K562 (cell line): ENCODE measurements at regions not wholly inside any gene's neighbourhood (a gene's known extent, or its start where the extent isn't known, plus 50 kb on each side); places are given as distances from the start of the nearest gene placed in this dataset.

Experiments
- ATAC-seq: fragments of 200-7000 bp; cut with Tn5 transposase; 3 replicates; pipeline ENCODE4 v1.9.1; 2020; ENCODE audit warnings: moderate library complexity
- BruUV-seq: library from RNA; stranded (reverse); fragments of 400-500 nt; replicated peaks from 2 replicates; lab custom pipeline; 2021; lab: Mats Ljungman, UMichigan
- CTCF ChIA-PET: fragments of 300-600 bp; formaldehyde crosslinking; extraction: SDS; loops from one replicate; lab custom pipeline; 2021; ENCODE audit warnings: low intra/inter-chr PET ratio; lab: Yijun Ruan, JAX
- POLR2A ChIA-PET: fragments of 300-600, 350-650 bp; sonication (Branson Sonifier 250); formaldehyde crosslinking; extraction: SDS; loops from one replicate; lab custom pipeline; 2021; ENCODE audit warnings: antibody characterized with exemption, inconsistent platforms; lab: Yijun Ruan, JAX
- DNase-seq, 4 experiments: peaks; one replicate each; pipeline versions ENCODE4 v3.0.0 to v3.0.0-alpha.2; 2011 to 2018; ENCODE audit warnings: low spot score in 3 of 4, mixed read lengths in 3 of 4; ENCODE audit errors: extremely low read depth in 1 of 4
- FAIRE-seq: peaks from 2 replicates; lab custom pipeline; 2011; peaks lifted over from hg19 to GRCh38; lab: Jason Lieb, UNC
- H2AFZ ChIP-seq: 2 replicates; pipeline ENCODE4 v1.6.0; 2011; ENCODE audit warnings: low read depth, low read length, control low read depth, inconsistent platforms
- H3K27ac ChIP-seq: fragments of 200-600 bp; 3 replicates; pipeline ENCODE4 v1.8.0; 2011; ENCODE audit warnings: low read depth, mild to moderate bottlenecking, control low read depth, inconsistent platforms, low read length, moderate library complexity, mixed read lengths; ENCODE audit errors: extremely low read depth
- H3K27me3 ChIP-seq, 2 experiments: fragments of 300-600 bp in 1 of 2; 2 replicates in 1 of 2; 3 replicates in 1 of 2; pipeline versions ENCODE4 v1.6.0 to v1.8.0; 2011; ENCODE audit warnings: inconsistent platforms in 2 of 2, low read length in 2 of 2, mild to moderate bottlenecking in 1 of 2, mixed read lengths in 1 of 2, moderate library complexity in 1 of 2; ENCODE audit not compliant: control insufficient read depth in 2 of 2, insufficient read depth in 2 of 2
- H3K36me3 ChIP-seq: fragments of 300-600 bp; 3 replicates; pipeline ENCODE4 v1.8.0; 2011; ENCODE audit warnings: mild to moderate bottlenecking, low read length, inconsistent platforms; ENCODE audit not compliant: control insufficient read depth, insufficient read depth
- H3K4me1 ChIP-seq, 2 experiments: fragments of 200-600 bp in 1 of 2; replicated peaks in 1 of 2; 2 replicates in 1 of 2; 3 replicates in 1 of 2; pipeline versions ENCODE4 v1.5.1 to v1.8.0; 2011; ENCODE audit warnings: inconsistent platforms in 2 of 2, low read length in 2 of 2, mild to moderate bottlenecking in 1 of 2, mixed read lengths in 1 of 2, moderate library complexity in 1 of 2; ENCODE audit not compliant: control insufficient read depth in 2 of 2, insufficient read depth in 2 of 2
- H3K4me2 ChIP-seq: 2 replicates; pipeline ENCODE4 v1.6.1; 2011; ENCODE audit warnings: low read length, control low read depth, inconsistent platforms, mixed read lengths; ENCODE audit not compliant: insufficient read depth
- H3K4me3 ChIP-seq: fragments of 200-600 bp; sonication (generic), shearing (Covaris generic); 2 replicates; pipeline ENCODE4 v1.5.1; 2016; ENCODE audit warnings: control low read depth, inconsistent platforms
- H3K79me2 ChIP-seq: fragments of 200-600 bp; 3 replicates; pipeline ENCODE4 v1.8.0; 2011; ENCODE audit warnings: low read length, inconsistent platforms; ENCODE audit not compliant: control insufficient read depth, insufficient read depth
- H3K9ac ChIP-seq, 2 experiments: 2 replicates each; pipeline versions ENCODE4 v1.6.0 to v1.6.1; 2011; ENCODE audit warnings: low read depth in 2 of 2, low read length in 2 of 2, control low read depth in 1 of 2, inconsistent platforms in 1 of 2, mild to moderate bottlenecking in 1 of 2, mixed read lengths in 1 of 2; ENCODE audit not compliant: insufficient read depth in 1 of 2
- H3K9me1 ChIP-seq: one replicate; pipeline ENCODE4 v1.6.0; 2011; ENCODE audit warnings: inconsistent platforms, mild to moderate bottlenecking, low read length, moderate library complexity; ENCODE audit not compliant: control insufficient read depth, insufficient read depth
- H3K9me3 ChIP-seq: replicated peaks from 2 replicates; pipeline ENCODE4 v1.5.1; 2011; ENCODE audit warnings: low read depth, low read length, inconsistent platforms; ENCODE audit not compliant: control insufficient read depth, insufficient read depth
- H4K20me1 ChIP-seq: replicated peaks from 2 replicates; pipeline ENCODE4 v1.6.1; 2011; ENCODE audit warnings: low read length, inconsistent platforms, mixed read lengths; ENCODE audit not compliant: control insufficient read depth, insufficient read depth
- CBFB ChIP-seq: sonication (generic); formaldehyde crosslinking; IDR thresholded peaks from 2 replicates; pipeline ENCODE4 v1.4.0; 2020; ENCODE audit warnings: mild to moderate bottlenecking, missing genetic modification reagents
- RFX1 ChIP-seq: fragments of 450-650 bp; IDR thresholded peaks from 2 replicates; pipeline ENCODE4 v1.6.1; 2016; ENCODE audit warnings: mild to moderate bottlenecking, moderate library complexity
- ZNF3 ChIP-seq: fragments of 250-450 bp; sonication (Bioruptor Pico); IDR thresholded peaks from 2 replicates; pipeline ENCODE4 v1.5.0; 2021; ENCODE audit warnings: mild to moderate bottlenecking, moderate library complexity
- WGBS: fragments of 100-300 bp; shearing (Covaris generic); methylation state at CpG from one replicate; pipeline ENCODE4 v1.1.6; 2016; ENCODE audit warnings: low coverage, mixed read lengths; ENCODE audit not compliant: insufficient coverage; ENCODE audit errors: missing lambda C conversion rate; 5-methylcytosine and 5-hydroxymethylcytosine counted together
- in situ Hi-C: fragments of 300-500 bp; cut with MboI; formaldehyde crosslinking; loops from 4 replicates; pipeline ENCODE4 v1.15.0; 2018; ENCODE audit warnings: inconsistent platforms, mixed read lengths
- intact Hi-C: fragments of 100-400 bp; cut with micrococcal nuclease; formaldehyde crosslinking; loops from 2 replicates; pipeline ENCODE4 v1.14.2; 2022
- TF ChIP-seq, protein P1 (sequence below), 2 experiments: fragments of 450-650 bp in 1 of 2; IDR thresholded peaks; 2 replicates each; pipeline ENCODE4 v1.6.1; 2011 to 2017; ENCODE audit warnings: low read depth in 2 of 2, antibody characterized with exemption in 1 of 2, borderline replicate concordance in 1 of 2, low read length in 1 of 2, mild to moderate bottlenecking in 1 of 2, mixed read lengths in 1 of 2; ENCODE audit not compliant: control insufficient read depth in 1 of 2

DNA sequence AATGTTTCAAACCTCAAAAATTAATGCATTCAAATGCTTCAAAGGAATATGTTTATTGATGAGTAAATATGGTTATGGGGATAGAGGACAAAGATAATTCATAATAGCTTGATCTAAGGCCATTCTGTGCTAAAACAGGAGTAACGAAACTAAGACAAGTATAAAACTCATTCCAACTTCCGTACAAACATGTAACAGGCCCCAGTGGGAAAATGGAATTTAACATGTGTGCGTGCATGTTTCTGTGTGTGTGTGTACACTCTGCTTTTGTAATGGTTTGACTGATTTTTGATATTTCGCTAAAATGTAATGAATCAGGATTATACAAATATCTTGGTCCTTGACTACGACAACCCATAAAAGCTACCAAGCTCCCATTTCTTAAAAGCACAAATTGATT, 91.0 kb downstream of the KLF12 start:
- no peak for FAIRE-seq
- no peak for DNase-seq
- Histone ChIP-seq H3K27ac (no peak overlapping the region), H3K79me2 (no peaks in the 10 kb centered on the region), H3K9me1 (no peaks in the 10 kb centered on the region), H3K36me3 (no peaks in the 10 kb centered on the region), H3K4me2 (no peak overlapping the region), H3K27me3 (no peaks in the 10 kb centered on the region), H4K20me1 (no peaks in the 10 kb centered on the region), H3K9ac (no peak overlapping the region), H3K4me3 (no peak overlapping the region), H2AFZ (no peak overlapping the region), H3K9me3 (no peaks in the 10 kb centered on the region), H3K4me1 (no peaks in the 10 kb centered on the region)
- intact Hi-C loops (no loop called here), in situ Hi-C loops (no loop called here)
- WGBS = 0% methylated on average over 5 of the region's 5 CpGs
- ATAC-seq = no peak
- POLR2A ChIA-PET = no interaction called here
- TF ChIP-seq RFX1 = no peak
- no peak for TF ChIP-seq CBFB (CRISPR knock-in tag)
- TF ChIP-seq ZNF3 (CRISPR knock-in tag) = no peak
- TF ChIP-seq, protein P1, sequence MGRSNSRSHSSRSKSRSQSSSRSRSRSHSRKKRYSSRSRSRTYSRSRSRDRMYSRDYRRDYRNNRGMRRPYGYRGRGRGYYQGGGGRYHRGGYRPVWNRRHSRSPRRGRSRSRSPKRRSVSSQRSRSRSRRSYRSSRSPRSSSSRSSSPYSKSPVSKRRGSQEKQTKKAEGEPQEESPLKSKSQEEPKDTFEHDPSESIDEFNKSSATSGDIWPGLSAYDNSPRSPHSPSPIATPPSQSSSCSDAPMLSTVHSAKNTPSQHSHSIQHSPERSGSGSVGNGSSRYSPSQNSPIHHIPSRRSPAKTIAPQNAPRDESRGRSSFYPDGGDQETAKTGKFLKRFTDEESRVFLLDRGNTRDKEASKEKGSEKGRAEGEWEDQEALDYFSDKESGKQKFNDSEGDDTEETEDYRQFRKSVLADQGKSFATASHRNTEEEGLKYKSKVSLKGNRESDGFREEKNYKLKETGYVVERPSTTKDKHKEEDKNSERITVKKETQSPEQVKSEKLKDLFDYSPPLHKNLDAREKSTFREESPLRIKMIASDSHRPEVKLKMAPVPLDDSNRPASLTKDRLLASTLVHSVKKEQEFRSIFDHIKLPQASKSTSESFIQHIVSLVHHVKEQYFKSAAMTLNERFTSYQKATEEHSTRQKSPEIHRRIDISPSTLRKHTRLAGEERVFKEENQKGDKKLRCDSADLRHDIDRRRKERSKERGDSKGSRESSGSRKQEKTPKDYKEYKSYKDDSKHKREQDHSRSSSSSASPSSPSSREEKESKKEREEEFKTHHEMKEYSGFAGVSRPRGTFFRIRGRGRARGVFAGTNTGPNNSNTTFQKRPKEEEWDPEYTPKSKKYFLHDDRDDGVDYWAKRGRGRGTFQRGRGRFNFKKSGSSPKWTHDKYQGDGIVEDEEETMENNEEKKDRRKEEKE (IDR thresholded peaks at IDR 0.05; ENCODE audit: borderline replicate concordance in 1 of 2, control insufficient read depth in 1 of 2, low read depth in 2 of 2, low read length in 1 of 2) = no peak
- CTCF ChIA-PET = no interaction called here
- no TSS peak for BruUV-seq
